Endothelial cell of umbilical vein (primary cell): ENCODE measurements at regions not wholly inside any gene's neighbourhood (a gene's known extent, or its start where the extent isn't known, plus 50 kb on each side); places are given as distances from the start of the nearest gene placed in this dataset.
"Not testable (repeated sequence)": the region's sequence is repeated elsewhere in the genome, so short reads cannot be mapped to it uniquely, and the experiment has no call there.

Experiments
- BruUV-seq: library from RNA; stranded (reverse); fragments of 400-500 nt; replicated peaks from 2 replicates; lab custom pipeline; 2021; lab: Mats Ljungman, UMichigan
- CTCF ChIA-PET: fragments of 300-600, 350-600 bp; sonication (Branson Sonifier 250); formaldehyde crosslinking; loops from one replicate; lab custom pipeline; 2021; ENCODE audit warnings: antibody characterized with exemption, inconsistent platforms; lab: Charles Lee
- POLR2A ChIA-PET: fragments of 300-600, 350-600 bp; sonication (Branson Sonifier 250); formaldehyde crosslinking; loops from one replicate; lab custom pipeline; 2021; ENCODE audit warnings: antibody characterized with exemption, inconsistent platforms; lab: Charles Lee
- DNase-seq: peaks from one replicate; pipeline ENCODE4 v3.0.0-alpha.2; 2011; ENCODE audit warnings: low read depth, low spot score
- FAIRE-seq: peaks from 2 replicates; lab custom pipeline; 2011; peaks lifted over from hg19 to GRCh38; lab: Jason Lieb, UNC
- H2AFZ ChIP-seq: 2 replicates; pipeline ENCODE4 v1.6.0; 2012; ENCODE audit warnings: low read depth, low read length, control low read depth, inconsistent platforms
- H3K27ac ChIP-seq: 2 replicates; pipeline ENCODE4 v1.5.1; 2011; ENCODE audit warnings: low read depth, mild to moderate bottlenecking, control low read depth, low read length, moderate library complexity; ENCODE audit not compliant: insufficient read depth
- H3K27me3 ChIP-seq, 2 experiments: 2 replicates each; pipeline versions ENCODE4 v1.6.0 to v1.6.1; 2011; ENCODE audit warnings: low read length in 2 of 2, mixed read lengths in 1 of 2; ENCODE audit not compliant: control insufficient read depth in 2 of 2, insufficient read depth in 2 of 2
- H3K36me3 ChIP-seq, 2 experiments: 2 replicates in 1 of 2; 3 replicates in 1 of 2; pipeline ENCODE4 v1.5.1; 2011; ENCODE audit warnings: low read length in 2 of 2, mild to moderate bottlenecking in 1 of 2, moderate library complexity in 1 of 2; ENCODE audit not compliant: control insufficient read depth in 2 of 2, insufficient read depth in 2 of 2; ENCODE audit errors: extremely low read depth in 1 of 2
- H3K4me1 ChIP-seq: 3 replicates; pipeline ENCODE4 v1.5.1; 2011; ENCODE audit warnings: mild to moderate bottlenecking, low read length; ENCODE audit not compliant: control insufficient read depth, insufficient read depth; ENCODE audit errors: extremely low read depth
- H3K4me2 ChIP-seq: 2 replicates; pipeline ENCODE4 v1.6.1; 2011; ENCODE audit warnings: low read length, control low read depth, mixed read lengths; ENCODE audit not compliant: insufficient read depth
- H3K4me3 ChIP-seq, 3 experiments: fragments of 200-600 bp in 1 of 3; sonication (generic), shearing (Covaris generic) in 1 of 3; replicated peaks in 1 of 3; 2 replicates each; pipeline ENCODE4 v1.5.1; 2011 to 2016; ENCODE audit warnings: control low read depth in 3 of 3, low read length in 3 of 3, mild to moderate bottlenecking in 2 of 3, inconsistent platforms in 1 of 3, low read depth in 1 of 3, moderate library complexity in 1 of 3; ENCODE audit not compliant: insufficient read depth in 1 of 3
- H3K79me2 ChIP-seq: 2 replicates; pipeline ENCODE4 v1.6.0; 2012; ENCODE audit warnings: low read length, inconsistent platforms; ENCODE audit not compliant: control insufficient read depth, insufficient read depth
- H3K9ac ChIP-seq: replicated peaks from 2 replicates; pipeline ENCODE3; 2011; ENCODE audit warnings: low read length, control low read depth; ENCODE audit not compliant: insufficient read depth; ENCODE audit errors: extremely low read depth
- H3K9me1 ChIP-seq: replicated peaks from 3 replicates; pipeline ENCODE4 v1.6.0; 2011; ENCODE audit warnings: mild to moderate bottlenecking, low read length; ENCODE audit not compliant: control insufficient read depth, insufficient read depth; ENCODE audit errors: extremely low read depth
- H3K9me3 ChIP-seq: replicated peaks from 2 replicates; pipeline ENCODE4 v1.5.1; 2012; ENCODE audit warnings: low read length, inconsistent platforms; ENCODE audit not compliant: control insufficient read depth, insufficient read depth
- H4K20me1 ChIP-seq: replicated peaks from 2 replicates; pipeline ENCODE3; 2011; ENCODE audit warnings: mild to moderate bottlenecking, low read length; ENCODE audit not compliant: control insufficient read depth, insufficient read depth; ENCODE audit errors: extremely low read depth
- CTCF ChIP-seq, 2 donors: IDR thresholded peaks; 1 replicate in 1 of 2; 2 replicates in 1 of 2; pipeline ENCODE4 v1.5.1; 2011; ENCODE audit warnings: low read length in 2 of 2, mild to moderate bottlenecking in 2 of 2, moderate library complexity in 2 of 2, control low read depth in 1 of 2, inconsistent platforms in 1 of 2, low read depth in 1 of 2; ENCODE audit not compliant: insufficient read depth in 1 of 2; ENCODE audit errors: extremely low read depth in 1 of 2
- EZH2 ChIP-seq: IDR thresholded peaks from 2 replicates; pipeline ENCODE4 v1.6.1; 2012; ENCODE audit warnings: borderline replicate concordance, low read depth, mild to moderate bottlenecking, moderate library complexity, low read length, inconsistent platforms; ENCODE audit not compliant: severe bottlenecking
- FOS ChIP-seq: IDR thresholded peaks from 2 replicates; pipeline ENCODE4 v1.6.1; 2011; ENCODE audit warnings: mild to moderate bottlenecking, low read length, moderate library complexity, borderline replicate concordance; ENCODE audit not compliant: insufficient read depth
- GATA2 ChIP-seq: IDR thresholded peaks from 2 replicates; pipeline ENCODE4 v1.7.0; 2011; ENCODE audit warnings: low read depth, mild to moderate bottlenecking, moderate library complexity, mixed read lengths, low read length; ENCODE audit not compliant: insufficient read length, insufficient read depth
- JUN ChIP-seq: IDR thresholded peaks from 2 replicates; pipeline ENCODE4 v1.6.1; 2011; ENCODE audit warnings: borderline replicate concordance, low read depth; ENCODE audit not compliant: insufficient read length, insufficient read depth
- MAX ChIP-seq: IDR thresholded peaks from 2 replicates; pipeline ENCODE4 v1.6.1; 2011; ENCODE audit not compliant: insufficient read depth, insufficient read length
- MYC ChIP-seq: IDR thresholded peaks from one replicate; pipeline ENCODE4 v1.6.1; 2011; ENCODE audit warnings: mild to moderate bottlenecking, low read depth, low read length
- POLR2A ChIP-seq: IDR thresholded peaks from 2 replicates; pipeline ENCODE4 v1.6.1; 2012; ENCODE audit warnings: low read depth, mild to moderate bottlenecking, control low read depth, low read length
- POLR2AphosphoS5 ChIP-seq: IDR thresholded peaks from 2 replicates; pipeline ENCODE4 v1.6.1; 2012; ENCODE audit warnings: low read depth, mild to moderate bottlenecking, control low read depth, low read length, moderate library complexity; ENCODE audit not compliant: insufficient read depth
- dilution Hi-C: fragments of 300-500 bp; cut with MboI; formaldehyde crosslinking; loops from one replicate; pipeline ENCODE4 v1.15.0; 2019; ENCODE audit warnings: low sequenced_read_pairs; ENCODE audit not compliant: extremely low pct_ligation_motif_present
- intact Hi-C: fragments of 100-400 bp; cut with micrococcal nuclease; formaldehyde crosslinking; loops from one replicate; pipeline ENCODE4 v1.10.0; 2022

- H3K4me1 ChIP-seq, result no peaks in the 10 kb centered on the region
- H4K20me1 ChIP-seq, result no peaks in the 10 kb centered on the region
- H3K36me3 ChIP-seq, result no peaks in the 10 kb centered on the region
- H3K27ac ChIP-seq, result no peak overlapping the region
- DNase-seq (no peak), FAIRE-seq (no peak)
- BruUV-seq, result no TSS peak
- CTCF ChIA-PET, result interaction anchor here (0.6 to 1.2 kb wide), 2 partner anchors 24 to 137 kb away, joined by 3 read pairs; no protein-coding TSS in a partner anchor
- dilution Hi-C loops (no loop called here), intact Hi-C loops (no loop called here)
- no peak overlapping the region for H2AFZ ChIP-seq
- peaks cover 2% of the 10 kb centered on the region for H3K9me3 ChIP-seq
- H3K4me2 ChIP-seq, result no peak overlapping the region
- H3K27me3 ChIP-seq, result no peaks in the 10 kb centered on the region
- no peaks in the 10 kb centered on the region for H3K9me1 ChIP-seq
- no peaks in the 10 kb centered on the region for H3K79me2 ChIP-seq
- TF ChIP-seq JUN (no peak), CTCF (IDR thresholded peaks at IDR 0.05; ENCODE audit: extremely low read depth in 1 of 2, insufficient read depth in 1 of 2, low read depth in 1 of 2, low read length in 2 of 2) (no peak), EZH2 (no peak), POLR2A (no peak), FOS (no peak), GATA2 (no peak), MYC (no peak), POLR2AphosphoS5 (no peak), MAX (no peak)
- no peak overlapping the region for H3K9ac ChIP-seq
- POLR2A ChIA-PET, result no interaction called here
- H3K4me3 ChIP-seq, result no peak overlapping the region
These were observed 172.1 kb upstream of the HTR1E start for GRCh38 chr6:86765211-86765610.

GRCh38 chr6:86759953-86760352 is 177.4 kb upstream of the HTR1E start:
- DNase-seq, H3K4me3 ChIP-seq, intact Hi-C loops, dilution Hi-C loops, H2AFZ ChIP-seq, H3K9ac ChIP-seq, H3K27ac ChIP-seq, BruUV-seq, POLR2A ChIA-PET, H3K4me1 ChIP-seq, H4K20me1 ChIP-seq, H3K27me3 ChIP-seq, H3K9me1 ChIP-seq, H3K79me2 ChIP-seq, H3K36me3 ChIP-seq, H3K4me2 ChIP-seq, FAIRE-seq, CTCF ChIA-PET, H3K9me3 ChIP-seq: not testable (repeated sequence)
